EL (cell line): ENCODE measurements at regions not wholly inside any gene's neighbourhood (a gene's known extent, or its start where the extent isn't known, plus 50 kb on each side); places are given as distances from the start of the nearest gene placed in this dataset.
"Not testable (repeated sequence)": the region's sequence is repeated elsewhere in the genome, so short reads cannot be mapped to it uniquely, and the experiment has no call there.

Source experiments
- DNase-seq: peaks from one replicate; pipeline ENCODE4 v3.0.0-alpha.2; 2016

- DNase-seq = no peak
Observed at GRCh38 chr3:87478716-87479115, 202.3 kb upstream of the POU1F1 start.

- no peak for DNase-seq
Observed at GRCh38 chr3:87473944-87474343, 197.6 kb upstream of the POU1F1 start.

GRCh38 chr3:87468938-87469337 is 192.6 kb upstream of the POU1F1 start:
- no peak for DNase-seq

- no peak for DNase-seq
Observed at GRCh38 chr3:87468235-87468634, 191.9 kb upstream of the POU1F1 start.

- DNase-seq = peak; percentile 2
Observed at GRCh38 chr3:87462228-87462627, 185.8 kb upstream of the POU1F1 start.

- DNase-seq = no peak
Observed at GRCh38 chr3:87461443-87461842, 185.1 kb upstream of the POU1F1 start.

- no peak for DNase-seq
Observed at GRCh38 chr3:87461036-87461435, 184.7 kb upstream of the POU1F1 start.

- DNase-seq = no peak
Observed at GRCh38 chr3:87448558-87448957, 172.2 kb upstream of the POU1F1 start.

- DNase-seq = no peak
Observed at GRCh38 chr3:87446849-87447387, 170.5 kb upstream of the POU1F1 start.

- DNase-seq = no peak
Observed at GRCh38 chr3:87442470-87442869, 166.1 kb upstream of the POU1F1 start.

GRCh38 chr3:87437765-87438164 is 161.4 kb upstream of the POU1F1 start:
- DNase-seq = peak; percentile 23

- peak; percentile 60 for DNase-seq
Observed at GRCh38 chr3:87436781-87437543, 160.6 kb upstream of the POU1F1 start.

GRCh38 chr3:87435926-87436620 is 159.7 kb upstream of the POU1F1 start:
- no peak for DNase-seq

- DNase-seq = not testable (repeated sequence)
Observed at GRCh38 chr3:87433445-87433844, 157.1 kb upstream of the POU1F1 start.

GRCh38 chr3:87426918-87427317 is 150.5 kb upstream of the POU1F1 start:
- peak; percentile 18 for DNase-seq

GRCh38 chr3:87425056-87425455 is 148.7 kb upstream of the POU1F1 start:
- DNase-seq = no peak

- no peak for DNase-seq
Observed at GRCh38 chr3:87423336-87423735, 147.0 kb upstream of the POU1F1 start.

- no peak for DNase-seq
Observed at GRCh38 chr3:87422333-87422732, 145.9 kb upstream of the POU1F1 start.

GRCh38 chr3:87420171-87420570 is 143.8 kb upstream of the POU1F1 start:
- DNase-seq = no peak

GRCh38 chr3:87414271-87414670 is 137.9 kb upstream of the POU1F1 start:
- DNase-seq = no peak

- DNase-seq = peak; percentile 38
Observed at GRCh38 chr3:87413814-87414213, 137.4 kb upstream of the POU1F1 start.

GRCh38 chr3:87410110-87410509 is 133.7 kb upstream of the POU1F1 start:
- DNase-seq = peak; percentile 55

GRCh38 chr3:87398168-87398801 is 121.9 kb upstream of the POU1F1 start:
- no peak for DNase-seq

- DNase-seq = peak; percentile 49
Observed at GRCh38 chr3:87397211-87397610, 120.8 kb upstream of the POU1F1 start.
